Panc1 (cell line): ENCODE measurements at regions not wholly inside any gene's neighbourhood (a gene's known extent, or its start where the extent isn't known, plus 50 kb on each side); places are given as distances from the start of the nearest gene placed in this dataset.

Source experiments
- ATAC-seq: fragments of 200-7000 bp; cut with Tn5 transposase; 2 replicates; pipeline ENCODE4 v1.9.1; 2020; ENCODE audit warnings: mild to moderate bottlenecking, moderate library complexity
- BruUV-seq: library from RNA; stranded (reverse); fragments of 400-500 nt; replicated peaks from 2 replicates; lab custom pipeline; 2021; lab: Mats Ljungman, UMichigan
- CTCF ChIA-PET: fragments of 300-600 bp; sonication (Branson Sonifier 250); formaldehyde crosslinking; loops from one replicate; lab custom pipeline; 2022; ENCODE audit warnings: antibody characterized with exemption; lab: Charles Lee
- POLR2A ChIA-PET: fragments of 300-600 bp; sonication (Branson Sonifier 250); formaldehyde crosslinking; loops from one replicate; lab custom pipeline; 2022; ENCODE audit warnings: antibody characterized with exemption; lab: Charles Lee
- DNase-seq: peaks from one replicate; pipeline ENCODE4 v3.0.0-alpha.2; 2010; ENCODE audit warnings: low read depth, low spot score
- H3K27ac ChIP-seq: 2 replicates; pipeline ENCODE4 v1.5.1; 2011; ENCODE audit warnings: mild to moderate bottlenecking, low read length, inconsistent platforms
- H3K27me3 ChIP-seq: fragments of 200-500 bp; sonication (Bioruptor generic); 2 replicates; pipeline ENCODE4 v1.6.0; 2014; ENCODE audit warnings: low read length, inconsistent platforms; ENCODE audit not compliant: control insufficient read depth, insufficient read depth
- H3K36me3 ChIP-seq: fragments of 200-500 bp; sonication (Bioruptor generic); 2 replicates; pipeline ENCODE4 v1.5.1; 2014; ENCODE audit warnings: inconsistent platforms, mild to moderate bottlenecking, low read length, moderate library complexity; ENCODE audit not compliant: control insufficient read depth, insufficient read depth
- H3K4me1 ChIP-seq: 2 replicates; pipeline ENCODE4 v1.5.1; 2011; ENCODE audit warnings: inconsistent platforms, mild to moderate bottlenecking, low read length, moderate library complexity; ENCODE audit not compliant: control insufficient read depth, insufficient read depth
- H3K4me3 ChIP-seq, 2 experiments: 2 replicates each; pipeline ENCODE4 v1.5.1; 2011 to 2012; ENCODE audit warnings: low read depth in 2 of 2, low read length in 2 of 2, mild to moderate bottlenecking in 2 of 2, inconsistent platforms in 1 of 2, moderate library complexity in 1 of 2
- H3K9me3 ChIP-seq: fragments of 200-500 bp; sonication (Bioruptor generic); 2 replicates; pipeline ENCODE4 v1.5.1; 2014; ENCODE audit warnings: low read depth, mild to moderate bottlenecking, inconsistent platforms, low read length, moderate library complexity; ENCODE audit not compliant: control insufficient read depth, insufficient read depth
- POLR2AphosphoS5 ChIP-seq: IDR thresholded peaks from 2 replicates; pipeline ENCODE4 v1.6.1; 2012; ENCODE audit warnings: mild to moderate bottlenecking, low read depth, low read length, moderate library complexity
- SIN3A ChIP-seq: IDR thresholded peaks from 2 replicates; pipeline ENCODE4 v1.6.1; 2012; ENCODE audit warnings: low read depth, mild to moderate bottlenecking, low read length, moderate library complexity, borderline replicate concordance; ENCODE audit not compliant: insufficient read depth
- TCF7L2 ChIP-seq: IDR thresholded peaks from 2 replicates; pipeline ENCODE4 v1.6.1; 2011; ENCODE audit warnings: mild to moderate bottlenecking, low read depth, low read length, inconsistent platforms
- in situ Hi-C: cut with HindIII; loops from 2 replicates; pipeline ENCODE4 v1.10.0; 2016; ENCODE audit warnings: low sequenced_read_pairs, low pct_unique_long_range_greater_than_20kb
- intact Hi-C: fragments of 100-400 bp; cut with micrococcal nuclease; formaldehyde crosslinking; loops from one replicate; pipeline ENCODE4 v1.10.0; 2022; ENCODE audit not compliant: unreplicated experiment
- TF ChIP-seq, protein P1 (sequence below), 2 experiments: IDR thresholded peaks; 2 replicates each; pipeline ENCODE4 v1.6.1; 2011 to 2012; ENCODE audit warnings: low read depth in 2 of 2, control low read depth in 1 of 2, low read length in 1 of 2, mild to moderate bottlenecking in 1 of 2, moderate library complexity in 1 of 2; ENCODE audit not compliant: insufficient read depth in 1 of 2
- TF ChIP-seq, protein P2 (sequence below): fragments of 450-650 bp; IDR thresholded peaks from 2 replicates; pipeline ENCODE4 v1.5.1; 2017; ENCODE audit warnings: mild to moderate bottlenecking

DNA sequence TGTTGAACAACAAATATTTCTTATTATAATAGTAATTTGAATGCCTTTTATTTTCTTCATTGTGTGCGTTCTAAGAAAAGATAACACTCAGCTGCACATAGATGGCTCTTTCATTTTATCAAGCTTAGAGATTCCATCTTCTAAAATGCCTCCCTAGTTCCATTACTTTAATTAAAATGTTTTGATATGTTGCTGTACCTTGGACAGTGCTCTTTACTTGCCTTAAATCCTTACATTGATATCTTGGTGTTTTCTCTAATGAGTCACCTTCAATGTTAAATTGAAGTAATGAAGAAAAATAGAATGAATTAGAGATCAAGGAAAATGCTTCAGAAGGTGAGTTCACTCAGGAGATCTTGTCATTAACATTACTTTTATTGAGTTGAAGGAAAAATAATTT lies 1672.4 kb upstream of the AGA start:
- TF ChIP-seq, protein P1, sequence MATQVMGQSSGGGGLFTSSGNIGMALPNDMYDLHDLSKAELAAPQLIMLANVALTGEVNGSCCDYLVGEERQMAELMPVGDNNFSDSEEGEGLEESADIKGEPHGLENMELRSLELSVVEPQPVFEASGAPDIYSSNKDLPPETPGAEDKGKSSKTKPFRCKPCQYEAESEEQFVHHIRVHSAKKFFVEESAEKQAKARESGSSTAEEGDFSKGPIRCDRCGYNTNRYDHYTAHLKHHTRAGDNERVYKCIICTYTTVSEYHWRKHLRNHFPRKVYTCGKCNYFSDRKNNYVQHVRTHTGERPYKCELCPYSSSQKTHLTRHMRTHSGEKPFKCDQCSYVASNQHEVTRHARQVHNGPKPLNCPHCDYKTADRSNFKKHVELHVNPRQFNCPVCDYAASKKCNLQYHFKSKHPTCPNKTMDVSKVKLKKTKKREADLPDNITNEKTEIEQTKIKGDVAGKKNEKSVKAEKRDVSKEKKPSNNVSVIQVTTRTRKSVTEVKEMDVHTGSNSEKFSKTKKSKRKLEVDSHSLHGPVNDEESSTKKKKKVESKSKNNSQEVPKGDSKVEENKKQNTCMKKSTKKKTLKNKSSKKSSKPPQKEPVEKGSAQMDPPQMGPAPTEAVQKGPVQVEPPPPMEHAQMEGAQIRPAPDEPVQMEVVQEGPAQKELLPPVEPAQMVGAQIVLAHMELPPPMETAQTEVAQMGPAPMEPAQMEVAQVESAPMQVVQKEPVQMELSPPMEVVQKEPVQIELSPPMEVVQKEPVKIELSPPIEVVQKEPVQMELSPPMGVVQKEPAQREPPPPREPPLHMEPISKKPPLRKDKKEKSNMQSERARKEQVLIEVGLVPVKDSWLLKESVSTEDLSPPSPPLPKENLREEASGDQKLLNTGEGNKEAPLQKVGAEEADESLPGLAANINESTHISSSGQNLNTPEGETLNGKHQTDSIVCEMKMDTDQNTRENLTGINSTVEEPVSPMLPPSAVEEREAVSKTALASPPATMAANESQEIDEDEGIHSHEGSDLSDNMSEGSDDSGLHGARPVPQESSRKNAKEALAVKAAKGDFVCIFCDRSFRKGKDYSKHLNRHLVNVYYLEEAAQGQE (IDR thresholded peaks at IDR 0.05; ENCODE audit: insufficient read depth in 1 of 2, low read depth in 2 of 2, low read length in 1 of 2) = 0 out of 4 replicates have a peak, but pooled peaks of 1 of the 2 experiments have one; percentile 24
- TF ChIP-seq SIN3A = no peak
- intact Hi-C loops (no loop called here), in situ Hi-C loops (no loop called here)
- Histone ChIP-seq H3K27me3 (no peaks in the 10 kb centered on the region), H3K27ac (no peak overlapping the region), H3K36me3 (no peaks in the 10 kb centered on the region), H3K4me3 (no peak overlapping the region), H3K9me3 (no peaks in the 10 kb centered on the region), H3K4me1 (no peaks in the 10 kb centered on the region)
- ChIA-PET POLR2A (no interaction called here), CTCF (no interaction called here)
- ATAC-seq (no peak), DNase-seq (no peak)
- no TSS peak for BruUV-seq

DNA sequence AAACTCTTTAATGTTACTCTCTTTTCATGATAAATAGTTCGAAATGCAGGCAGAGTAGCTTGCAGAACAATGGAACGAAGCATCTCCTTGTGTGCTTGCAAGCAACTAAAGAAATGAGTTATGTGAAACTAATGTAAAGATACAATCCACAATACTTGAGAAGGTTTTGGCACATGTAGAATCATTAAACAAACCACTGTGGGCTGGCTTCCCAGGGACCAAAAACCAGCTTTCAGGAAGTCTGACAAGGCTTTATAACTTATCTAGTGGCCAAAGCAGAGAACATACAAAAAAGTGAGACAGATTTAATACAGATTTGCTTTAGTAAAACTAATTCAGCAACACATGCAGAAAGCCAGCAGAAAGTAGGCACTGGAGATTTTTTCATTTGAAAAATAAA lies 1673.8 kb upstream of the AGA start:
- H3K27me3 ChIP-seq = no peaks in the 10 kb centered on the region
- ChIA-PET CTCF (no interaction called here), POLR2A (no interaction called here)
- TF ChIP-seq, protein P2, sequence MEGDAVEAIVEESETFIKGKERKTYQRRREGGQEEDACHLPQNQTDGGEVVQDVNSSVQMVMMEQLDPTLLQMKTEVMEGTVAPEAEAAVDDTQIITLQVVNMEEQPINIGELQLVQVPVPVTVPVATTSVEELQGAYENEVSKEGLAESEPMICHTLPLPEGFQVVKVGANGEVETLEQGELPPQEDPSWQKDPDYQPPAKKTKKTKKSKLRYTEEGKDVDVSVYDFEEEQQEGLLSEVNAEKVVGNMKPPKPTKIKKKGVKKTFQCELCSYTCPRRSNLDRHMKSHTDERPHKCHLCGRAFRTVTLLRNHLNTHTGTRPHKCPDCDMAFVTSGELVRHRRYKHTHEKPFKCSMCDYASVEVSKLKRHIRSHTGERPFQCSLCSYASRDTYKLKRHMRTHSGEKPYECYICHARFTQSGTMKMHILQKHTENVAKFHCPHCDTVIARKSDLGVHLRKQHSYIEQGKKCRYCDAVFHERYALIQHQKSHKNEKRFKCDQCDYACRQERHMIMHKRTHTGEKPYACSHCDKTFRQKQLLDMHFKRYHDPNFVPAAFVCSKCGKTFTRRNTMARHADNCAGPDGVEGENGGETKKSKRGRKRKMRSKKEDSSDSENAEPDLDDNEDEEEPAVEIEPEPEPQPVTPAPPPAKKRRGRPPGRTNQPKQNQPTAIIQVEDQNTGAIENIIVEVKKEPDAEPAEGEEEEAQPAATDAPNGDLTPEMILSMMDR = no peak
- TF ChIP-seq, protein P1 (IDR thresholded peaks at IDR 0.05; ENCODE audit: insufficient read depth in 1 of 2, low read depth in 2 of 2, low read length in 1 of 2) = no peak
- no peak for TF ChIP-seq TCF7L2
- no peak for TF ChIP-seq POLR2AphosphoS5
- TF ChIP-seq SIN3A = no peak
- in situ Hi-C loops = no loop called here
- no peak overlapping the region for H3K27ac ChIP-seq
- H3K9me3 ChIP-seq = no peaks in the 10 kb centered on the region
- no peak for DNase-seq
- H3K36me3 ChIP-seq = no peaks in the 10 kb centered on the region
- intact Hi-C loops = no loop called here
- ATAC-seq = no peak
- H3K4me3 ChIP-seq = no peak overlapping the region
- H3K4me1 ChIP-seq = no peaks in the 10 kb centered on the region
- BruUV-seq = no TSS peak
